ENCODE measurements at regions not wholly inside any gene's neighbourhood (a gene's known extent, or its start where the extent isn't known, plus 50 kb on each side); places are given as distances from the start of the nearest gene placed in this dataset.

GRCh38 chr9:86771941-86772634 is 175.2 kb downstream of the GAS1 start:
- no peak for TF ChIP-seq CTCF (IDR thresholded peaks at IDR 0.05; ENCODE audit: borderline replicate concordance)
- H3K27ac ChIP-seq (replicated peaks), result peak overlapping the region; percentile 36
- intact Hi-C loops (cut with micrococcal nuclease), result no loop called here
- no peak for DNase-seq
- H3K4me3 ChIP-seq, result no peak overlapping the region
- H3K4me1 ChIP-seq, result no peaks in the 10 kb centered on the region
- no peaks in the 10 kb centered on the region for H3K9me3 ChIP-seq (replicated peaks)
- no peaks in the 10 kb centered on the region for H3K27me3 ChIP-seq (ENCODE audit: low read depth)
- no peaks in the 10 kb centered on the region for H3K36me3 ChIP-seq

- DNase-seq, result no peak
- no peaks in the 10 kb centered on the region for H3K9me3 ChIP-seq (replicated peaks)
- no peak overlapping the region for H3K4me3 ChIP-seq
- no peaks in the 10 kb centered on the region for H3K27me3 ChIP-seq (ENCODE audit: low read depth)
- no peak for TF ChIP-seq CTCF (IDR thresholded peaks at IDR 0.05; ENCODE audit: borderline replicate concordance)
- no peaks in the 10 kb centered on the region for H3K36me3 ChIP-seq
- intact Hi-C loops (cut with micrococcal nuclease), result no loop called here
- no peak overlapping the region for H3K27ac ChIP-seq (replicated peaks)
- H3K4me1 ChIP-seq, result no peaks in the 10 kb centered on the region
Observed at GRCh38 chr9:86771420-86771819, 175.9 kb downstream of the GAS1 start.

- no peaks in the 10 kb centered on the region for H3K4me1 ChIP-seq
- no peak overlapping the region for H3K27ac ChIP-seq (replicated peaks)
- no peak for DNase-seq
- H3K27me3 ChIP-seq (ENCODE audit: low read depth), result no peaks in the 10 kb centered on the region
- no peaks in the 10 kb centered on the region for H3K9me3 ChIP-seq (replicated peaks)
- H3K4me3 ChIP-seq, result no peak overlapping the region
- no peak for TF ChIP-seq CTCF (IDR thresholded peaks at IDR 0.05; ENCODE audit: borderline replicate concordance)
- intact Hi-C loops (cut with micrococcal nuclease), result no loop called here
- H3K36me3 ChIP-seq, result no peaks in the 10 kb centered on the region
Observed at GRCh38 chr9:86768709-86769108, 178.6 kb downstream of the GAS1 start.

GRCh38 chr9:86768020-86768419 is 179.3 kb downstream of the GAS1 start:
- Histone ChIP-seq H3K4me3 (no peak overlapping the region), H3K4me1 (no peaks in the 10 kb centered on the region), H3K36me3 (no peaks in the 10 kb centered on the region), H3K9me3 (replicated peaks) (no peaks in the 10 kb centered on the region), H3K27me3 (ENCODE audit: low read depth) (no peaks in the 10 kb centered on the region), H3K27ac (replicated peaks) (no peak overlapping the region)
- DNase-seq, result no peak
- intact Hi-C loops (cut with micrococcal nuclease), result no loop called here
- TF ChIP-seq CTCF (IDR thresholded peaks at IDR 0.05; ENCODE audit: borderline replicate concordance), result no peak

GRCh38 chr9:86767373-86767772 is 179.9 kb downstream of the GAS1 start:
- no peaks in the 10 kb centered on the region for H3K27me3 ChIP-seq (ENCODE audit: low read depth)
- DNase-seq, result no peak
- H3K9me3 ChIP-seq (replicated peaks), result no peaks in the 10 kb centered on the region
- no peak overlapping the region for H3K4me3 ChIP-seq
- H3K4me1 ChIP-seq, result no peaks in the 10 kb centered on the region
- H3K27ac ChIP-seq (replicated peaks), result no peak overlapping the region
- H3K36me3 ChIP-seq, result no peaks in the 10 kb centered on the region
- intact Hi-C loops (cut with micrococcal nuclease), result no loop called here
- TF ChIP-seq CTCF (IDR thresholded peaks at IDR 0.05; ENCODE audit: borderline replicate concordance), result no peak
